ENCODE measurements at regions not wholly inside any gene's neighbourhood (a gene's known extent, or its start where the extent isn't known, plus 50 kb on each side); places are given as distances from the start of the nearest gene placed in this dataset.
"Not testable (repeated sequence)": the region's sequence is repeated elsewhere in the genome, so short reads cannot be mapped to it uniquely, and the experiment has no call there.

GRCh38 chr6:67897998-67898607, 737.0 kb upstream of the ADGRB3 start:
- no peak for DNase-seq (ENCODE audit: low read depth)

- DNase-seq (ENCODE audit: low read depth) = no peak
These were observed 738.6 kb upstream of the ADGRB3 start for GRCh38 chr6:67896476-67896875.

GRCh38 chr6:67889682-67889995, 745.4 kb upstream of the ADGRB3 start:
- DNase-seq (ENCODE audit: low read depth) = no peak

GRCh38 chr6:67888886-67889681, 746.0 kb upstream of the ADGRB3 start:
- DNase-seq (ENCODE audit: low read depth) = no peak

GRCh38 chr6:67888546-67888885, 746.6 kb upstream of the ADGRB3 start:
- DNase-seq (ENCODE audit: low read depth) = no peak

- no peak for DNase-seq (ENCODE audit: low read depth)
These were observed 747.1 kb upstream of the ADGRB3 start for GRCh38 chr6:67887747-67888545.

GRCh38 chr6:67887419-67887746, 747.7 kb upstream of the ADGRB3 start:
- no peak for DNase-seq (ENCODE audit: low read depth)

GRCh38 chr6:67886840-67887292, 748.2 kb upstream of the ADGRB3 start:
- DNase-seq (ENCODE audit: low read depth) = no peak

GRCh38 chr6:67886036-67886707, 748.9 kb upstream of the ADGRB3 start:
- DNase-seq (ENCODE audit: low read depth) = no peak

GRCh38 chr6:67885081-67886033, 749.7 kb upstream of the ADGRB3 start:
- no peak for DNase-seq (ENCODE audit: low read depth)

- DNase-seq (ENCODE audit: low read depth) = no peak
These were observed 750.6 kb upstream of the ADGRB3 start for GRCh38 chr6:67884442-67884841.

GRCh38 chr6:67883500-67884366, 751.3 kb upstream of the ADGRB3 start:
- DNase-seq (ENCODE audit: low read depth) = no peak

GRCh38 chr6:67882436-67883311, 752.4 kb upstream of the ADGRB3 start:
- no peak for DNase-seq (ENCODE audit: low read depth)

- DNase-seq (ENCODE audit: low read depth) = no peak
These were observed 753.4 kb upstream of the ADGRB3 start for GRCh38 chr6:67881706-67882065.

GRCh38 chr6:67880939-67881705, 754.0 kb upstream of the ADGRB3 start:
- no peak for DNase-seq (ENCODE audit: low read depth)

GRCh38 chr6:67880343-67880742, 754.7 kb upstream of the ADGRB3 start:
- DNase-seq (ENCODE audit: low read depth) = not testable (repeated sequence)

- DNase-seq (ENCODE audit: low read depth) = not testable (repeated sequence)
These were observed 755.2 kb upstream of the ADGRB3 start for GRCh38 chr6:67879928-67880327.

- not testable (repeated sequence) for DNase-seq (ENCODE audit: low read depth)
These were observed 755.8 kb upstream of the ADGRB3 start for GRCh38 chr6:67879105-67879904.

Data from activated T-cell treated with anti-CD3 and anti-CD28 coated beads for 48 hours (primary cell).